ENCODE measurements at regions not wholly inside any gene's neighbourhood (a gene's known extent, or its start where the extent isn't known, plus 50 kb on each side); places are given as distances from the start of the nearest gene placed in this dataset.

DNA sequence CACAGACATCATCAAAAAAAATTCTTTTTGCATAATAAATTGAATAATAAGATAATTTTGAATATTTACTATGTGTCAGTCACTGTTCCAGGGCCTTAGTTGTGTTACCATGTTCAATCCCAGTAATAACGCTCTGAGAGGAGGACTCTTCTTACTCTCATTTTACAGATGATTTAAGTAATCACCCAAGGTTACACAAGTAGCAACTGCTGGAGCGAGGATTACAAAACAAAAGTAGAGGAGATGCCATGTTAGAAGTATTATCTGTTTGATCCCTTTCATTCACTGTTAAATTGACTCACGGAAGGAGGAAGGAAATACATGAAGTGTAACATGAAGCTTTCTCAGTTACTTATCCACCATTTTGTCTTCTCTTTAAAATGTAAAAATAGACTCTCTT, 412.8 kb downstream of the NFIB start:
- TF ChIP-seq, protein P1, sequence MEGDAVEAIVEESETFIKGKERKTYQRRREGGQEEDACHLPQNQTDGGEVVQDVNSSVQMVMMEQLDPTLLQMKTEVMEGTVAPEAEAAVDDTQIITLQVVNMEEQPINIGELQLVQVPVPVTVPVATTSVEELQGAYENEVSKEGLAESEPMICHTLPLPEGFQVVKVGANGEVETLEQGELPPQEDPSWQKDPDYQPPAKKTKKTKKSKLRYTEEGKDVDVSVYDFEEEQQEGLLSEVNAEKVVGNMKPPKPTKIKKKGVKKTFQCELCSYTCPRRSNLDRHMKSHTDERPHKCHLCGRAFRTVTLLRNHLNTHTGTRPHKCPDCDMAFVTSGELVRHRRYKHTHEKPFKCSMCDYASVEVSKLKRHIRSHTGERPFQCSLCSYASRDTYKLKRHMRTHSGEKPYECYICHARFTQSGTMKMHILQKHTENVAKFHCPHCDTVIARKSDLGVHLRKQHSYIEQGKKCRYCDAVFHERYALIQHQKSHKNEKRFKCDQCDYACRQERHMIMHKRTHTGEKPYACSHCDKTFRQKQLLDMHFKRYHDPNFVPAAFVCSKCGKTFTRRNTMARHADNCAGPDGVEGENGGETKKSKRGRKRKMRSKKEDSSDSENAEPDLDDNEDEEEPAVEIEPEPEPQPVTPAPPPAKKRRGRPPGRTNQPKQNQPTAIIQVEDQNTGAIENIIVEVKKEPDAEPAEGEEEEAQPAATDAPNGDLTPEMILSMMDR (IDR thresholded peaks at IDR 0.05; ENCODE audit: low read depth, low read length, poor library complexity, severe bottlenecking) = no peak
- TF ChIP-seq EZH2phosphoT487 (IDR thresholded peaks at IDR 0.05; ENCODE audit: borderline replicate concordance, low read length) = no peak

Measured in DOHH2 (cell line).